Spleen (tissue), 7 donors: ENCODE measurements at regions not wholly inside any gene's neighbourhood (a gene's known extent, or its start where the extent isn't known, plus 50 kb on each side); places are given as distances from the start of the nearest gene placed in this dataset.

Source experiments
- POLR2AphosphoS5 ChIP-seq, 3 donors: sonication (generic); formaldehyde crosslinking; IDR thresholded peaks; one replicate each; pipeline ENCODE4 v1.5.1; 2017; ENCODE audit warnings: antibody characterized with exemption in 3 of 3
- TF ChIP-seq, protein P1 (sequence below), 11 experiments: fragments of 200-600 bp in 7 of 11; fragments of 450-650 bp in 4 of 11; sonication (generic) in 4 of 11; IDR thresholded peaks in 8 of 11; conservative IDR thresholded peaks in 3 of 11; 1 replicate in 7 of 11; 2 replicates in 4 of 11; pipeline versions ENCODE4 v1.4.0 to v1.8.0; 2016 to 2021; ENCODE audit warnings: antibody characterized with exemption in 11 of 11, inconsistent platforms in 4 of 11, mild to moderate bottlenecking in 1 of 11
- donor health status: DM: no; HTN: no; CAD: no; lungs with moderate emphysema.
- donor health status: DM: no; HTN: no; CAD: no.
- donor health status: DM: no; HTN: no; CAD: no.

DNA sequence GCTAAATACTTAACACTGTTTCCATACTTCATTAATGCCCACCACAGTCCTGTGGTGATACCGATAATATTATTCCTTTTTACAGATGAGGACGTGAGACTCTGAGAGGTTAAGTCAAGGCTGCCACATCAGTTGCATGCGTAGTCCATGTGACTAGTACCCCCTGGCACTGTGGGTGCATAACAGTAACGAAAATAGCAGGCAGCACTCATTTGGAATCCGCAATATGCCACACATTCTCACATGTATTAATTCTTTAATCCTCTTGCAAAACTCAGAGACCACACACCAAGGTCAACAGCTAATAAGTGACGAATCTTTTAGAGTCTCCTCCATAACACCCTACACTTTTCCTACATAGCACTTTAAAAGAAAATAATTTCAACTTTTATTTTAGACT, 99.5 kb upstream of the HABP2 start:
- no peak for TF ChIP-seq POLR2AphosphoS5 (IDR thresholded peaks at IDR 0.05)
- TF ChIP-seq, protein P1, sequence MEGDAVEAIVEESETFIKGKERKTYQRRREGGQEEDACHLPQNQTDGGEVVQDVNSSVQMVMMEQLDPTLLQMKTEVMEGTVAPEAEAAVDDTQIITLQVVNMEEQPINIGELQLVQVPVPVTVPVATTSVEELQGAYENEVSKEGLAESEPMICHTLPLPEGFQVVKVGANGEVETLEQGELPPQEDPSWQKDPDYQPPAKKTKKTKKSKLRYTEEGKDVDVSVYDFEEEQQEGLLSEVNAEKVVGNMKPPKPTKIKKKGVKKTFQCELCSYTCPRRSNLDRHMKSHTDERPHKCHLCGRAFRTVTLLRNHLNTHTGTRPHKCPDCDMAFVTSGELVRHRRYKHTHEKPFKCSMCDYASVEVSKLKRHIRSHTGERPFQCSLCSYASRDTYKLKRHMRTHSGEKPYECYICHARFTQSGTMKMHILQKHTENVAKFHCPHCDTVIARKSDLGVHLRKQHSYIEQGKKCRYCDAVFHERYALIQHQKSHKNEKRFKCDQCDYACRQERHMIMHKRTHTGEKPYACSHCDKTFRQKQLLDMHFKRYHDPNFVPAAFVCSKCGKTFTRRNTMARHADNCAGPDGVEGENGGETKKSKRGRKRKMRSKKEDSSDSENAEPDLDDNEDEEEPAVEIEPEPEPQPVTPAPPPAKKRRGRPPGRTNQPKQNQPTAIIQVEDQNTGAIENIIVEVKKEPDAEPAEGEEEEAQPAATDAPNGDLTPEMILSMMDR (IDR thresholded peaks at IDR 0.05 in 8 of 11, conservative IDR thresholded peaks at IDR 0.05 in 3 of 11), result no peak
